Type B pancreatic cell (in vitro differentiated cells): ENCODE measurements at regions not wholly inside any gene's neighbourhood (a gene's known extent, or its start where the extent isn't known, plus 50 kb on each side); places are given as distances from the start of the nearest gene placed in this dataset.

ENCODE experiments used
- DNase-seq: peaks from one replicate; pipeline ENCODE4 v3.0.0; 2021; ENCODE audit warnings: mixed read lengths; ENCODE audit not compliant: unreplicated experiment; ENCODE audit errors: extremely low spot score
- H3K27ac Mint-ChIP-seq: 2 replicates; pipeline ENCODE4 v1.8.0; 2021; ENCODE audit warnings: mild to moderate bottlenecking, mixed read lengths
- H3K27me3 Mint-ChIP-seq: 2 replicates; pipeline ENCODE4 v1.8.0; 2021; ENCODE audit warnings: mixed read lengths
- H3K36me3 Mint-ChIP-seq: 2 replicates; pipeline ENCODE4 v1.8.0; 2021; ENCODE audit warnings: mixed read lengths
- H3K4me1 Mint-ChIP-seq: one replicate; pipeline ENCODE4 v1.8.0; 2021; ENCODE audit warnings: mixed read lengths; ENCODE audit not compliant: unreplicated experiment
- H3K4me3 Mint-ChIP-seq: 2 replicates; pipeline ENCODE4 v1.8.0; 2021; ENCODE audit warnings: mild to moderate bottlenecking, mixed read lengths
- H3K9me3 Mint-ChIP-seq: 2 replicates; pipeline ENCODE4 v1.8.0; 2021; ENCODE audit warnings: mixed read lengths
- CTCF ChIP-seq: fragments of 200-600 bp; sonication (generic); conservative IDR thresholded peaks from 2 replicates; pipeline ENCODE4 v1.5.0; 2021; ENCODE audit warnings: antibody characterized with exemption, mild to moderate bottlenecking

- no peaks in the 10 kb centered on the region for H3K36me3 Mint-ChIP-seq
- TF ChIP-seq CTCF: no peak
- no peaks in the 10 kb centered on the region for H3K9me3 Mint-ChIP-seq
- no peak overlapping the region for H3K27ac Mint-ChIP-seq
- H3K27me3 Mint-ChIP-seq: no peaks in the 10 kb centered on the region
- no peak for DNase-seq
- H3K4me3 Mint-ChIP-seq: no peak overlapping the region
- peaks cover 5% of the 10 kb centered on the region for H3K4me1 Mint-ChIP-seq
These were observed 86.9 kb upstream of the MGAT5 start for GRCh38 chr2:134167015-134167414.

DNA sequence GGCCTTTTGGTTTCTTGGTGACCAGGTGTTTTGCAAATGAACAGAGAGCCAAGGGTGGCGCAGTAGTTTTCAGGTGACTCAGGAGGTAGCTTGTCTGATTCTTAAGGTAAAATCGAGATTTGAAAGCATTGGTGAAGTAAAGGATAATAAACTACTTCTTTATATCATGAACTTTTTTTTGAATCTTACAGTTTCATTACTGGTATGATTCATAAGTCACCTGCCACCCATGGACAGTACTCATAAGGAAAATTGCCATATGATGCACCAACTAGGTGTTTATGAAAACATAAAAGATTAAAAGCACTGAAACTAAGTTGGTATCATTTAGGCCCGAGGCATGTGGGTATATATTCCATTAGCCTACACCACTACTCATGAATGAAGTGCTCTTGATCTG, 84.1 kb upstream of the MGAT5 start:
- H3K27ac Mint-ChIP-seq: no peak overlapping the region
- no peaks in the 10 kb centered on the region for H3K36me3 Mint-ChIP-seq
- no peaks in the 10 kb centered on the region for H3K9me3 Mint-ChIP-seq
- TF ChIP-seq CTCF: no peak
- DNase-seq: no peak
- H3K27me3 Mint-ChIP-seq: no peaks in the 10 kb centered on the region
- peaks cover 8% of the 10 kb centered on the region for H3K4me1 Mint-ChIP-seq
- H3K4me3 Mint-ChIP-seq: no peak overlapping the region

GRCh38 chr2:134170294-134170693, 83.6 kb upstream of the MGAT5 start:
- TF ChIP-seq CTCF: no peak
- Mint-ChIP-seq H3K4me3 (no peak overlapping the region), H3K36me3 (no peaks in the 10 kb centered on the region), H3K27ac (no peak overlapping the region), H3K4me1 (peaks cover 10% of the 10 kb centered on the region), H3K9me3 (no peaks in the 10 kb centered on the region), H3K27me3 (no peaks in the 10 kb centered on the region)
- no peak for DNase-seq

- DNase-seq: no peak
- H3K4me3 Mint-ChIP-seq: no peak overlapping the region
- H3K27me3 Mint-ChIP-seq: no peaks in the 10 kb centered on the region
- H3K9me3 Mint-ChIP-seq: no peaks in the 10 kb centered on the region
- H3K4me1 Mint-ChIP-seq: peaks cover 14% of the 10 kb centered on the region
- no peak for TF ChIP-seq CTCF
- H3K36me3 Mint-ChIP-seq: no peaks in the 10 kb centered on the region
- H3K27ac Mint-ChIP-seq: no peak overlapping the region
These were observed 83.2 kb upstream of the MGAT5 start for GRCh38 chr2:134170700-134171099.

DNA sequence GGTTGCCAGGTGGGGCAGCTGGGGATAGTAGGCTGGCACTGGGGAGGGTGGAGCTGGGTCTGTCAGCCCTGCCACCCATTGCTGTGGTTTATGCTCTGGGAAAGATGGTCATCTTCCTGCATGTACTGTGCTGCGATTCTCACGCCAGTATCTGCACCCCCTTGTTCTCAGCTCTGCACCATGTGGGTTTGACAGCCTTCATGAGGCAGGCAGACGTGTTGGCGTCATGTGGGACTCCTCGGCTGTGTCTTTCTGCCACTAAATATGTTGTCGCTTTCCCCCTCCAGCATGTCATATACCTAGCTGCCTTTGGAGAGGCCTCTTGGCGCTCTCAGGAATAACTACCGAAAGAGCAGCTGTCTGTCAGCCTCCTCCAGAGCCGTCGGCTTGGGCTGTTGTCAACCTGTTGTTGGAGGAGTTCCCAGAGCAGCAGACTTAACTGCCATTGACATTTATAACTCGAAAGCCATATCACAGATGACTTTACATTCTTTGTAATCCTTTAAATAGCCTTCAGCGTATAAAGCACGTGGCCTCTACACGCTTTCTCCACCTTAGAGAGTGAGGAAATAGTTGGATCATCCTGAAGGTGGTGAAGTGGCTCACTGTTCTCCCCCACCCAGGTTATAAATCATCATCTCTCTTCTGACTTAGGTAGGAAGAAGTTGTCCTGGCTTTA, 80.4 kb upstream of the MGAT5 start:
- Mint-ChIP-seq H3K27me3 (no peaks in the 10 kb centered on the region), H3K4me1 (peaks cover 27% of the 10 kb centered on the region), H3K27ac (peak overlapping the region; percentile 56), H3K4me3 (no peak overlapping the region), H3K36me3 (no peaks in the 10 kb centered on the region), H3K9me3 (no peaks in the 10 kb centered on the region)
- no peak for TF ChIP-seq CTCF
- DNase-seq: no peak

DNA sequence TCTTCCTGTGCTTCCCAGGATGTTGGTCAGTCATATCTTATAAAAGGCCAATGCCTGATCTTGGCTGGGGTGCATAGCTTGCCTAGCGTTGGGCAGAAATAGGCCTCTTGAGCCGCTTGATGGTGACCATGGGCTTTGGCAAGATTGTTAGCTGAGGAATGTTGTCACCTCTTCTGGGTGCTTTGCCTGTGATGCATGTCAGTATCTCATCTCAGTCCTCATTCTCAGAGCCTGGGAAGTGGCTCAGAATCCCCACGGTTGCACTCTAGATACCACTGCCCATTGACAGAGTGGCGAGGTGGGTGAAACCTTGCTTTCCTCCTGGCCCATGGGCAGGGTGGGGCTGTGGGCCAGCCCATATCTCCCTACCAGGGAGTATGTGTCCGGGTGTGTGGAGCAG, 79.2 kb upstream of the MGAT5 start:
- no peak overlapping the region for H3K4me3 Mint-ChIP-seq
- H3K9me3 Mint-ChIP-seq: no peaks in the 10 kb centered on the region
- H3K36me3 Mint-ChIP-seq: no peaks in the 10 kb centered on the region
- TF ChIP-seq CTCF: no peak
- H3K27me3 Mint-ChIP-seq: no peaks in the 10 kb centered on the region
- H3K27ac Mint-ChIP-seq: no peak overlapping the region
- H3K4me1 Mint-ChIP-seq: peaks cover 27% of the 10 kb centered on the region
- no peak for DNase-seq
